H9 (cell line): ENCODE measurements at regions not wholly inside any gene's neighbourhood (a gene's known extent, or its start where the extent isn't known, plus 50 kb on each side); places are given as distances from the start of the nearest gene placed in this dataset.

Experiments used
- DNase-seq: peaks from one replicate; pipeline ENCODE4 v3.0.0-alpha.2; 2017
- H2AFZ ChIP-seq: one replicate; pipeline ENCODE4 v1.6.1; 2013; ENCODE audit warnings: mild to moderate bottlenecking, low read length, control low read depth, moderate library complexity
- H2AK5ac ChIP-seq: 2 replicates; pipeline ENCODE4 v1.6.1; 2013; ENCODE audit warnings: low read length, control low read depth, mixed read lengths; ENCODE audit not compliant: insufficient read length
- H2BK120ac ChIP-seq: one replicate; pipeline ENCODE4 v1.6.1; 2013; ENCODE audit warnings: low read depth, mild to moderate bottlenecking, low read length, control low read depth, inconsistent platforms; ENCODE audit not compliant: poor library complexity, severe bottlenecking
- H2BK12ac ChIP-seq: 2 replicates; pipeline ENCODE4 v1.6.1; 2013; ENCODE audit warnings: low read length, control low read depth, mixed read lengths, low read depth; ENCODE audit not compliant: insufficient read length
- H2BK15ac ChIP-seq: 2 replicates; pipeline ENCODE4 v1.6.1; 2013; ENCODE audit warnings: low read depth, low read length, control low read depth
- H2BK20ac ChIP-seq: one replicate; pipeline ENCODE4 v1.6.1; 2013; ENCODE audit warnings: low read depth, mild to moderate bottlenecking, low read length, control low read depth, inconsistent platforms; ENCODE audit not compliant: poor library complexity, severe bottlenecking
- H2BK5ac ChIP-seq: 2 replicates; pipeline ENCODE4 v1.6.1; 2013; ENCODE audit warnings: low read length, control low read depth, mixed read lengths; ENCODE audit not compliant: insufficient read length
- H3K14ac ChIP-seq: 2 replicates; pipeline ENCODE4 v1.6.1; 2013; ENCODE audit warnings: low read length, control low read depth; ENCODE audit not compliant: insufficient read depth
- H3K18ac ChIP-seq: 2 replicates; pipeline ENCODE4 v1.6.1; 2013; ENCODE audit warnings: low read depth, mild to moderate bottlenecking, mixed read lengths, low read length, control low read depth; ENCODE audit not compliant: insufficient read length
- H3K23ac ChIP-seq: 2 replicates; pipeline ENCODE4 v1.6.1; 2013; ENCODE audit warnings: low read length, control low read depth, mixed read lengths, low read depth; ENCODE audit not compliant: insufficient read length
- H3K23me2 ChIP-seq: 2 replicates; pipeline ENCODE4 v1.6.1; 2013; ENCODE audit warnings: low read depth, mild to moderate bottlenecking, mixed read lengths, low read length, control low read depth; ENCODE audit not compliant: insufficient read length, poor library complexity, severe bottlenecking
- H3K27ac ChIP-seq: 2 replicates; pipeline ENCODE4 v1.5.1; 2013; ENCODE audit warnings: low read length, control low read depth, mixed read lengths, low read depth; ENCODE audit not compliant: insufficient read length
- H3K27me3 ChIP-seq: 2 replicates; pipeline ENCODE4 v1.6.1; 2013; ENCODE audit warnings: low read length, control low read depth, inconsistent platforms; ENCODE audit not compliant: insufficient read depth
- H3K4ac ChIP-seq: 2 replicates; pipeline ENCODE4 v1.6.1; 2013; ENCODE audit warnings: low read depth, mild to moderate bottlenecking, control low read depth, inconsistent platforms, low read length, moderate library complexity
- H3K4me1 ChIP-seq: 2 replicates; pipeline ENCODE4 v1.6.1; 2013; ENCODE audit warnings: low read length, control low read depth, inconsistent platforms; ENCODE audit not compliant: insufficient read depth
- H3K4me2 ChIP-seq: 2 replicates; pipeline ENCODE4 v1.6.1; 2013; ENCODE audit warnings: low read length, control low read depth, mixed read lengths; ENCODE audit not compliant: insufficient read length, insufficient read depth
- H3K56ac ChIP-seq: 2 replicates; pipeline ENCODE4 v1.6.1; 2013; ENCODE audit warnings: low read depth, mild to moderate bottlenecking, mixed read lengths, low read length, control low read depth; ENCODE audit not compliant: insufficient read length
- H3K79me1 ChIP-seq: 2 replicates; pipeline ENCODE4 v1.6.1; 2013; ENCODE audit warnings: low read depth, mild to moderate bottlenecking, moderate library complexity, low read length, control low read depth, inconsistent platforms; ENCODE audit not compliant: insufficient read depth, poor library complexity, severe bottlenecking
- H3K79me2 ChIP-seq: 2 replicates; pipeline ENCODE4 v1.6.1; 2013; ENCODE audit warnings: low read length, control low read depth, inconsistent platforms; ENCODE audit not compliant: insufficient read depth
- H3K9ac ChIP-seq: 2 replicates; pipeline ENCODE4 v1.6.1; 2013; ENCODE audit warnings: low read length, control low read depth, mixed read lengths; ENCODE audit not compliant: insufficient read length; ENCODE audit errors: extremely low read depth
- H3K9me3 ChIP-seq: one replicate; pipeline ENCODE4 v1.6.1; 2013; ENCODE audit warnings: low read depth, low read length, inconsistent platforms; ENCODE audit not compliant: control insufficient read depth
- H3T11ph ChIP-seq: one replicate; pipeline ENCODE4 v1.6.1; 2013; ENCODE audit warnings: mild to moderate bottlenecking, low read length, control low read depth, inconsistent platforms
- H4K20me1 ChIP-seq: one replicate; pipeline ENCODE4 v1.6.1; 2013; ENCODE audit not compliant: control insufficient read depth, insufficient read length, insufficient read depth
- H4K5ac ChIP-seq: 2 replicates; pipeline ENCODE4 v1.6.1; 2013; ENCODE audit warnings: low read depth, mild to moderate bottlenecking, mixed read lengths, low read length, control low read depth; ENCODE audit not compliant: insufficient read length
- H4K8ac ChIP-seq: replicated peaks from 2 replicates; pipeline ENCODE4 v1.6.1; 2013; ENCODE audit warnings: low read length, control low read depth, mixed read lengths, low read depth; ENCODE audit not compliant: insufficient read length
- H4K91ac ChIP-seq: 2 replicates; pipeline ENCODE4 v1.6.1; 2013; ENCODE audit warnings: low read depth, mild to moderate bottlenecking, moderate library complexity, mixed read lengths, low read length, control low read depth; ENCODE audit not compliant: insufficient read length
- H3K27ac Mint-ChIP-seq, 3 experiments: 2 replicates in 2 of 3; 3 replicates in 1 of 3; pipeline ENCODE4 v1.8.0; 2020 to 2021; ENCODE audit warnings: mixed read lengths in 3 of 3, mild to moderate bottlenecking in 1 of 3, moderate library complexity in 1 of 3
- H3K27me3 Mint-ChIP-seq: 2 replicates; pipeline ENCODE4 v1.8.0; 2021; ENCODE audit warnings: low read depth, mild to moderate bottlenecking, moderate library complexity, mixed read lengths
- H3K36me3 Mint-ChIP-seq, 3 experiments: 2 replicates in 2 of 3; 3 replicates in 1 of 3; pipeline ENCODE4 v1.8.0; 2020 to 2021; ENCODE audit warnings: low read depth in 3 of 3, mixed read lengths in 3 of 3; ENCODE audit not compliant: insufficient read depth in 1 of 3
- H3K4me1 Mint-ChIP-seq, 2 experiments: 2 replicates each; pipeline ENCODE4 v1.8.0; 2020; ENCODE audit warnings: mixed read lengths in 2 of 2
- H3K4me3 Mint-ChIP-seq, 2 experiments: 2 replicates in 1 of 2; 3 replicates in 1 of 2; pipeline ENCODE4 v1.8.0; 2020 to 2021; ENCODE audit warnings: mild to moderate bottlenecking in 2 of 2, mixed read lengths in 2 of 2, moderate library complexity in 1 of 2
- H3K9me3 Mint-ChIP-seq, 2 experiments: 2 replicates in 1 of 2; 3 replicates in 1 of 2; pipeline ENCODE4 v1.8.0; 2020; ENCODE audit warnings: mild to moderate bottlenecking in 2 of 2, mixed read lengths in 2 of 2, moderate library complexity in 1 of 2
- WGBS: extraction: QIAGEN DNeasy Blood & Tissue Kit; methylation state at CpG from one replicate; pipeline ENCODE4 v1.1.7; 2013; ENCODE audit warnings: missing lambda C conversion rate, low lambda C conversion rate, mixed read lengths; ENCODE audit not compliant: insufficient read length; ENCODE audit errors: extremely low coverage; 5-methylcytosine and 5-hydroxymethylcytosine counted together
- TF ChIP-seq, protein P1 (sequence below): fragments of 200-600 bp; sonication (generic); conservative IDR thresholded peaks from 3 replicates; pipeline ENCODE4 v1.8.0; 2021; ENCODE audit warnings: antibody characterized with exemption, mild to moderate bottlenecking

DNA sequence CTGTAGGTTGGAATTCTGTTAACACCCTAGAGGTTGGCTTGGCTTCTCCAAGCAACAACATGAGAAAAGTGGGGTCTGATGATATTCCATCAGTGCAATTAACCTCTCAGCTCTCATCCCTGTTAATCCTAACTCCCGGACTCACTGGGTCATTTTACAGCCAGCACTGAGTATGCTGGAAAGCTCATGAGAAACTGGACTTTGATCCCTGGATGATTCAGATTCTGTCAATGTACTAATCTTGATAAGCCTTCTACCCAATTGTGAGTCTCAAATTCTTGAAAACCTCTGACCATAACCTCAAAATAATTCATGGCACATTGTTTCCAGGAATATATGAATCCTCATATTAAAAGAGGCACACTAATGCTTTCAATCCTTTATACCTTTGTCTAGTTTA lies 244.3 kb upstream of the DCAF8L1 start:
- Mint-ChIP-seq H3K36me3 (no peaks in the 10 kb centered on the region; a peak in 1 of 7 replicates), H3K27me3 (no peaks in the 10 kb centered on the region), H3K4me3 (no peak overlapping the region), H3K9me3 (peaks cover 14 to 38% of the 10 kb centered on the region in 2 experiments), H3K27ac (no peak overlapping the region), H3K4me1 (peaks cover 4 to 7% of the 10 kb centered on the region in 2 experiments; a peak in 1 of 4 replicates)
- Histone ChIP-seq H3K4me1 (no peaks in the 10 kb centered on the region), H4K91ac (no peak overlapping the region), H3K79me2 (no peaks in the 10 kb centered on the region), H2AK5ac (no peak overlapping the region), H2BK120ac (no peak overlapping the region), H3K9me3 (no peaks in the 10 kb centered on the region), H2BK20ac (no peak overlapping the region), H3K4me2 (no peak overlapping the region), H2BK5ac (no peak overlapping the region), H2BK12ac (no peak overlapping the region), H3K79me1 (no peaks in the 10 kb centered on the region), H3T11ph (no peak overlapping the region), H3K23ac (no peak overlapping the region), H3K4ac (no peak overlapping the region), H4K5ac (no peak overlapping the region), H3K18ac (no peak overlapping the region), H4K20me1 (no peaks in the 10 kb centered on the region), H3K27ac (no peak overlapping the region), H2BK15ac (no peak overlapping the region), H4K8ac (no peak overlapping the region), H2AFZ (no peak overlapping the region), H3K14ac (no peak overlapping the region), H3K56ac (no peak overlapping the region), H3K27me3 (no peaks in the 10 kb centered on the region), H3K23me2 (no peaks in the 10 kb centered on the region), H3K9ac (no peak overlapping the region)
- DNase-seq, result no peak
- TF ChIP-seq, protein P1, sequence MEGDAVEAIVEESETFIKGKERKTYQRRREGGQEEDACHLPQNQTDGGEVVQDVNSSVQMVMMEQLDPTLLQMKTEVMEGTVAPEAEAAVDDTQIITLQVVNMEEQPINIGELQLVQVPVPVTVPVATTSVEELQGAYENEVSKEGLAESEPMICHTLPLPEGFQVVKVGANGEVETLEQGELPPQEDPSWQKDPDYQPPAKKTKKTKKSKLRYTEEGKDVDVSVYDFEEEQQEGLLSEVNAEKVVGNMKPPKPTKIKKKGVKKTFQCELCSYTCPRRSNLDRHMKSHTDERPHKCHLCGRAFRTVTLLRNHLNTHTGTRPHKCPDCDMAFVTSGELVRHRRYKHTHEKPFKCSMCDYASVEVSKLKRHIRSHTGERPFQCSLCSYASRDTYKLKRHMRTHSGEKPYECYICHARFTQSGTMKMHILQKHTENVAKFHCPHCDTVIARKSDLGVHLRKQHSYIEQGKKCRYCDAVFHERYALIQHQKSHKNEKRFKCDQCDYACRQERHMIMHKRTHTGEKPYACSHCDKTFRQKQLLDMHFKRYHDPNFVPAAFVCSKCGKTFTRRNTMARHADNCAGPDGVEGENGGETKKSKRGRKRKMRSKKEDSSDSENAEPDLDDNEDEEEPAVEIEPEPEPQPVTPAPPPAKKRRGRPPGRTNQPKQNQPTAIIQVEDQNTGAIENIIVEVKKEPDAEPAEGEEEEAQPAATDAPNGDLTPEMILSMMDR, result no peak
- no CpG with 5 or more reads among the region's 1 CpG for WGBS
